GM23338 (cell line): ENCODE measurements at regions not wholly inside any gene's neighbourhood (a gene's known extent, or its start where the extent isn't known, plus 50 kb on each side); places are given as distances from the start of the nearest gene placed in this dataset.

ENCODE experiments used
- ATAC-seq: fragments of 200-7000 bp; cut with Tn5 transposase; 3 replicates; pipeline ENCODE4 v1.9.1; 2020
- DNase-seq: peaks from one replicate; pipeline ENCODE4 v3.0.0-alpha.2; 2015; ENCODE audit warnings: low spot score
- H2AFZ ChIP-seq: fragments of 200-600 bp; sonication (generic); 2 replicates; pipeline ENCODE4 v1.8.0; 2016; ENCODE audit warnings: antibody characterized with exemption, mild to moderate bottlenecking, moderate library complexity
- H3F3A ChIP-seq: fragments of 200-600 bp; sonication (generic); replicated peaks from 2 replicates; pipeline ENCODE4 v1.8.0; 2017; ENCODE audit warnings: antibody characterized with exemption, mixed run types, low read depth
- H3K27ac ChIP-seq: fragments of 200-600 bp; sonication (generic); 2 replicates; pipeline ENCODE4 v1.6.1; 2016; ENCODE audit warnings: low read depth
- H3K27me3 ChIP-seq: fragments of 200-600 bp; sonication (generic); 2 replicates; pipeline ENCODE4 v1.8.0; 2016; ENCODE audit warnings: mild to moderate bottlenecking, mixed run types, moderate library complexity; ENCODE audit not compliant: insufficient read depth
- H3K36me3 ChIP-seq: fragments of 200-600 bp; sonication (generic); 2 replicates; pipeline ENCODE4 v1.8.0; 2016; ENCODE audit warnings: mild to moderate bottlenecking; ENCODE audit not compliant: insufficient read depth
- H3K4me1 ChIP-seq: fragments of 200-600 bp; sonication (generic); 2 replicates; pipeline ENCODE4 v1.8.0; 2016; ENCODE audit warnings: mild to moderate bottlenecking, moderate library complexity; ENCODE audit not compliant: insufficient read depth
- H3K4me2 ChIP-seq: fragments of 200-600 bp; sonication (generic); 2 replicates; pipeline ENCODE4 v1.7.1; 2017; ENCODE audit warnings: mixed run types
- H3K4me3 ChIP-seq: fragments of 200-600 bp; sonication (generic); 2 replicates; pipeline ENCODE4 v1.6.1; 2016; ENCODE audit warnings: mixed run types
- H3K79me2 ChIP-seq: fragments of 200-600 bp; sonication (generic); replicated peaks from 2 replicates; pipeline ENCODE4 v1.8.0; 2017; ENCODE audit warnings: mild to moderate bottlenecking; ENCODE audit not compliant: insufficient read depth
- H3K9me2 ChIP-seq: fragments of 200-600 bp; sonication (generic); 2 replicates; pipeline ENCODE4 v1.8.0; 2017; ENCODE audit not compliant: insufficient read depth
- H4K20me1 ChIP-seq: fragments of 200-600 bp; sonication (generic); replicated peaks from 2 replicates; pipeline ENCODE4 v1.8.0; 2017; ENCODE audit warnings: mild to moderate bottlenecking; ENCODE audit not compliant: insufficient read depth
- H3K27ac Mint-ChIP-seq: 2 replicates; pipeline ENCODE4 v1.8.0; 2020; ENCODE audit warnings: inconsistent platforms, mild to moderate bottlenecking, moderate library complexity, mixed read lengths
- H3K27me3 Mint-ChIP-seq: 3 replicates; pipeline ENCODE4 v1.8.0; 2022; ENCODE audit warnings: low read depth, mild to moderate bottlenecking, moderate library complexity, mixed read lengths, inconsistent platforms; ENCODE audit not compliant: insufficient read depth, poor library complexity
- H3K36me3 Mint-ChIP-seq: 3 replicates; pipeline ENCODE4 v1.8.0; 2021; ENCODE audit warnings: low read depth, mild to moderate bottlenecking, inconsistent platforms, moderate library complexity, mixed read lengths
- H3K4me1 Mint-ChIP-seq: 3 replicates; pipeline ENCODE4 v1.8.0; 2020; ENCODE audit warnings: mild to moderate bottlenecking, inconsistent platforms, mixed read lengths
- H3K4me3 Mint-ChIP-seq: 3 replicates; pipeline ENCODE4 v1.8.0; 2021; ENCODE audit warnings: moderate library complexity, mild to moderate bottlenecking, inconsistent platforms, mixed read lengths
- H3K9me3 Mint-ChIP-seq: 3 replicates; pipeline ENCODE4 v1.8.0; 2020; ENCODE audit warnings: moderate library complexity, mild to moderate bottlenecking, inconsistent platforms, mixed read lengths
- CREB1 ChIP-seq: fragments of 250-450 bp; sonication (Bioruptor Pico); IDR thresholded peaks from 2 replicates; pipeline ENCODE4 v1.5.0; 2020; ENCODE audit warnings: low read depth, mild to moderate bottlenecking, moderate library complexity
- CTCF ChIP-seq, 2 experiments: fragments of 200-600 bp in 1 of 2; sonication (generic) in 1 of 2; conservative IDR thresholded peaks; 2 replicates each; pipeline versions ENCODE4 v1.5.1 to v1.6.1; 2016 to 2017; ENCODE audit warnings: antibody characterized with exemption in 2 of 2, low read depth in 2 of 2, mild to moderate bottlenecking in 2 of 2, moderate library complexity in 1 of 2
- ETS1 ChIP-seq: IDR thresholded peaks from 2 replicates; pipeline ENCODE4 v1.6.1; 2016; ENCODE audit warnings: antibody characterized with exemption
- EZH2phosphoT487 ChIP-seq: fragments of 200-600 bp; sonication (generic); IDR thresholded peaks from one replicate; pipeline ENCODE4 v1.8.1; 2018; ENCODE audit warnings: antibody characterized with exemption; ENCODE audit not compliant: unreplicated experiment
- JUNB ChIP-seq: IDR thresholded peaks from one replicate; pipeline ENCODE4 v1.6.1; 2016; ENCODE audit warnings: antibody characterized with exemption; ENCODE audit not compliant: unreplicated experiment
- NANOG ChIP-seq: IDR thresholded peaks from 2 replicates; pipeline ENCODE4 v1.6.1; 2016; ENCODE audit warnings: antibody characterized with exemption, borderline replicate concordance
- POLR2AphosphoS5 ChIP-seq: IDR thresholded peaks from 2 replicates; pipeline ENCODE4 v1.6.1; 2016; ENCODE audit warnings: antibody characterized with exemption, low read depth
- REST ChIP-seq: IDR thresholded peaks from one replicate; pipeline ENCODE4 v1.6.1; 2018; ENCODE audit warnings: antibody characterized with exemption; ENCODE audit not compliant: unreplicated experiment
- ZNF114 ChIP-seq: fragments of 250-450 bp; sonication (Bioruptor Pico); IDR thresholded peaks from 2 replicates; pipeline ENCODE4 v1.5.0; 2020; ENCODE audit warnings: mild to moderate bottlenecking, moderate library complexity
- ZNF331 ChIP-seq: fragments of 250-450 bp; sonication (Bioruptor Pico); IDR thresholded peaks from 2 replicates; pipeline ENCODE4 v1.5.0; 2020; ENCODE audit warnings: low read depth, mild to moderate bottlenecking, moderate library complexity
- ZNF462 ChIP-seq: fragments of 250-450 bp; sonication (Bioruptor Pico); IDR thresholded peaks from 2 replicates; pipeline ENCODE4 v1.5.0; 2020; ENCODE audit warnings: mild to moderate bottlenecking, moderate library complexity

- TF ChIP-seq ZNF462, result no peak
Measured at GRCh38 chr22:23399367-23400285, 180.5 kb downstream of the IGLL1 start (continued).

GRCh38 chr22:23398701-23399366 is 181.3 kb downstream of the IGLL1 start:
- H3K4me3 ChIP-seq, result no peak overlapping the region
- H3F3A ChIP-seq, result no peaks in the 10 kb centered on the region
- H3K4me1 Mint-ChIP-seq, result no peaks in the 10 kb centered on the region
- H3K9me3 Mint-ChIP-seq, result no peaks in the 10 kb centered on the region
- ATAC-seq, result no peak
- H3K27me3 Mint-ChIP-seq, result peaks cover 7% of the 10 kb centered on the region
- no peaks in the 10 kb centered on the region for H4K20me1 ChIP-seq
- H3K4me2 ChIP-seq, result no peak overlapping the region
- H3K4me1 ChIP-seq, result peaks cover 5% of the 10 kb centered on the region
- DNase-seq, result no peak
- no peaks in the 10 kb centered on the region for H3K9me2 ChIP-seq
- H3K27me3 ChIP-seq, result no peaks in the 10 kb centered on the region
- H3K4me3 Mint-ChIP-seq, result no peak overlapping the region
- H3K36me3 ChIP-seq, result no peaks in the 10 kb centered on the region
- H2AFZ ChIP-seq, result no peak overlapping the region
- no peaks in the 10 kb centered on the region for H3K79me2 ChIP-seq
- no peak overlapping the region for H3K27ac Mint-ChIP-seq
- no peaks in the 10 kb centered on the region for H3K36me3 Mint-ChIP-seq
- no peak overlapping the region for H3K27ac ChIP-seq
- TF ChIP-seq CREB1 (CRISPR knock-in tag) (no peak), ETS1 (no peak), ZNF114 (CRISPR knock-in tag) (no peak), NANOG (no peak), ZNF331 (CRISPR knock-in tag) (no peak), EZH2phosphoT487 (no peak), POLR2AphosphoS5 (no peak), JUNB (no peak), REST (no peak), CTCF (conservative IDR thresholded peaks at IDR 0.05; ENCODE audit: low read depth in 2 of 2) (no peak)
